Neural cell (in vitro differentiated cells): ENCODE measurements at regions not wholly inside any gene's neighbourhood (a gene's known extent, or its start where the extent isn't known, plus 50 kb on each side); places are given as distances from the start of the nearest gene placed in this dataset.

ENCODE experiments used
- H2AFZ ChIP-seq: fragments of 200-600, 300-800 bp; sonication (generic), shearing (Covaris generic); 2 replicates; pipeline ENCODE4 v1.6.0; 2014; ENCODE audit warnings: low read depth, mild to moderate bottlenecking, antibody characterized with exemption, low read length, moderate library complexity
- H3F3A ChIP-seq: fragments of 200-600 bp; shearing (Covaris generic); 2 replicates; pipeline ENCODE4 v1.6.1; 2016; ENCODE audit warnings: mild to moderate bottlenecking, moderate library complexity, mixed read lengths, antibody characterized with exemption, low read length; ENCODE audit not compliant: insufficient read depth, poor library complexity, severe bottlenecking
- H3K27ac ChIP-seq: fragments of 200-600, 300-800 bp; sonication (generic), shearing (Covaris generic); 2 replicates; pipeline ENCODE4 v1.5.1; 2014; ENCODE audit warnings: mild to moderate bottlenecking, low read length, moderate library complexity
- H3K27me3 ChIP-seq: fragments of 300-800, 200-600 bp; sonication (generic), shearing (Covaris generic); 2 replicates; pipeline ENCODE4 v1.6.0; 2014; ENCODE audit warnings: mild to moderate bottlenecking, low read depth, low read length, moderate library complexity; ENCODE audit not compliant: insufficient read depth
- H3K36me3 ChIP-seq: fragments of 300-800, 200-600 bp; sonication (generic), shearing (Covaris generic); 2 replicates; pipeline ENCODE4 v1.5.1; 2014; ENCODE audit warnings: mild to moderate bottlenecking, antibody characterized with exemption, low read length, moderate library complexity; ENCODE audit not compliant: insufficient read depth
- H3K4me2 ChIP-seq: fragments of 300-800, 200-600 bp; sonication (generic), shearing (Covaris generic); 2 replicates; pipeline ENCODE4 v1.6.0; 2014; ENCODE audit warnings: mild to moderate bottlenecking, low read length
- H3K4me3 ChIP-seq: fragments of 300-800, 200-600 bp; sonication (generic), shearing (Covaris generic); 2 replicates; pipeline ENCODE4 v1.5.1; 2014; ENCODE audit warnings: mild to moderate bottlenecking, low read length, moderate library complexity
- H3K79me2 ChIP-seq: fragments of 200-600 bp; shearing (Covaris generic); replicated peaks from 2 replicates; pipeline ENCODE4 v1.6.0; 2014; ENCODE audit warnings: mild to moderate bottlenecking, low read length, moderate library complexity; ENCODE audit not compliant: insufficient read depth
- H3K9ac ChIP-seq: fragments of 300-800, 200-600 bp; sonication (generic), shearing (Covaris generic); 2 replicates; pipeline ENCODE4 v1.6.1; 2016; ENCODE audit warnings: mild to moderate bottlenecking, low read length, mixed read lengths
- H3K9me2 ChIP-seq: fragments of 200-600 bp; shearing (Covaris generic); 2 replicates; pipeline ENCODE4 v1.6.1; 2016; ENCODE audit warnings: mild to moderate bottlenecking, low read length, mixed read lengths; ENCODE audit not compliant: insufficient read depth
- H3K9me3 ChIP-seq: fragments of 200-600, 300-800 bp; sonication (generic), shearing (Covaris generic); 2 replicates; pipeline ENCODE4 v1.6.1; 2016; ENCODE audit warnings: mild to moderate bottlenecking, mixed run types, low read length, moderate library complexity, mixed read lengths
- H4K20me1 ChIP-seq: fragments of 200-600 bp; shearing (Covaris generic); 2 replicates; pipeline ENCODE4 v1.6.1; 2016; ENCODE audit warnings: mild to moderate bottlenecking, mixed run types; ENCODE audit not compliant: insufficient read depth
- CTCF ChIP-seq: fragments of 450-650 bp; IDR thresholded peaks from 2 replicates; pipeline ENCODE4 v1.5.1; 2014; ENCODE audit warnings: antibody characterized with exemption, mild to moderate bottlenecking, moderate library complexity; ENCODE audit not compliant: poor library complexity, severe bottlenecking
- EP300 ChIP-seq: fragments of 450-650 bp; conservative IDR thresholded peaks from 2 replicates; pipeline ENCODE4 v1.6.1; 2014; ENCODE audit warnings: antibody characterized with exemption, mild to moderate bottlenecking, moderate library complexity; ENCODE audit not compliant: poor library complexity, severe bottlenecking
- EZH2 ChIP-seq: fragments of 200-600, 300-800 bp; shearing (Covaris generic), sonication (generic); IDR thresholded peaks from 2 replicates; pipeline ENCODE4 v1.6.1; 2014; ENCODE audit warnings: antibody characterized with exemption, low read length, borderline replicate concordance, mild to moderate bottlenecking; ENCODE audit not compliant: insufficient read depth, poor library complexity, severe bottlenecking
- MXI1 ChIP-seq: fragments of 450-650 bp; conservative IDR thresholded peaks from 2 replicates; pipeline ENCODE4 v1.6.1; 2014; ENCODE audit warnings: antibody characterized with exemption, mild to moderate bottlenecking; ENCODE audit not compliant: poor library complexity, severe bottlenecking
- POLR2AphosphoS5 ChIP-seq: IDR thresholded peaks from 2 replicates; pipeline ENCODE4 v1.6.1; 2012
- RAD21 ChIP-seq: fragments of 450-650 bp; conservative IDR thresholded peaks from 2 replicates; pipeline ENCODE4 v1.6.1; 2014; ENCODE audit warnings: antibody characterized with exemption, mild to moderate bottlenecking, moderate library complexity
- REST ChIP-seq: IDR thresholded peaks from 2 replicates; pipeline ENCODE4 v1.6.1; 2012; ENCODE audit warnings: borderline replicate concordance
- SMC3 ChIP-seq: fragments of 450-650 bp; conservative IDR thresholded peaks from 2 replicates; pipeline ENCODE4 v1.6.1; 2014; ENCODE audit warnings: antibody characterized with exemption, mild to moderate bottlenecking, moderate library complexity; ENCODE audit not compliant: poor library complexity
- TAF1 ChIP-seq: IDR thresholded peaks from 2 replicates; pipeline ENCODE4 v1.6.1; 2012; ENCODE audit warnings: low read depth

GRCh38 chr2:126771501-126772195, 115.7 kb downstream of the GYPC start:
- no peaks in the 10 kb centered on the region for H3K79me2 ChIP-seq
- H3K27me3 ChIP-seq: peaks cover under 1% of the 10 kb centered on the region
- H3K9me2 ChIP-seq: no peaks in the 10 kb centered on the region
- H3K36me3 ChIP-seq: no peaks in the 10 kb centered on the region
- no peaks in the 10 kb centered on the region for H3F3A ChIP-seq
- no peaks in the 10 kb centered on the region for H4K20me1 ChIP-seq
- no peaks in the 10 kb centered on the region for H3K9me3 ChIP-seq
- TF ChIP-seq CTCF (no peak), EZH2 (no peak), SMC3 (no peak), RAD21 (no peak), TAF1 (no peak), MXI1 (no peak)
- H3K9ac ChIP-seq: no peak overlapping the region
- H3K4me2 ChIP-seq: no peak overlapping the region
- H2AFZ ChIP-seq: no peak overlapping the region
- H3K4me3 ChIP-seq: no peak overlapping the region
- no peak overlapping the region for H3K27ac ChIP-seq

GRCh38 chr2:126774290-126774689, 118.3 kb downstream of the GYPC start:
- Histone ChIP-seq H3K9me3 (no peaks in the 10 kb centered on the region), H3K4me2 (no peak overlapping the region), H3K9me2 (no peaks in the 10 kb centered on the region), H3K36me3 (no peaks in the 10 kb centered on the region), H3K27ac (no peak overlapping the region), H3F3A (no peaks in the 10 kb centered on the region), H3K9ac (no peak overlapping the region), H2AFZ (no peak overlapping the region), H4K20me1 (no peaks in the 10 kb centered on the region), H3K4me3 (no peak overlapping the region), H3K27me3 (peaks cover 6% of the 10 kb centered on the region), H3K79me2 (no peaks in the 10 kb centered on the region)
- TF ChIP-seq EP300: no peak
- no peak for TF ChIP-seq SMC3
- TF ChIP-seq POLR2AphosphoS5: no peak
- TF ChIP-seq CTCF: no peak
- TF ChIP-seq TAF1: no peak
- TF ChIP-seq MXI1: no peak
- no peak for TF ChIP-seq REST
- TF ChIP-seq EZH2: no peak
- no peak for TF ChIP-seq RAD21
